Endothelial cell of umbilical vein (primary cell): ENCODE measurements at regions not wholly inside any gene's neighbourhood (a gene's known extent, or its start where the extent isn't known, plus 50 kb on each side); places are given as distances from the start of the nearest gene placed in this dataset.

Experiments
- BruUV-seq: library from RNA; stranded (reverse); fragments of 400-500 nt; replicated peaks from 2 replicates; lab custom pipeline; 2021; lab: Mats Ljungman, UMichigan
- CTCF ChIA-PET: fragments of 300-600, 350-600 bp; sonication (Branson Sonifier 250); formaldehyde crosslinking; loops from one replicate; lab custom pipeline; 2021; ENCODE audit warnings: antibody characterized with exemption, inconsistent platforms; lab: Charles Lee
- POLR2A ChIA-PET: fragments of 300-600, 350-600 bp; sonication (Branson Sonifier 250); formaldehyde crosslinking; loops from one replicate; lab custom pipeline; 2021; ENCODE audit warnings: antibody characterized with exemption, inconsistent platforms; lab: Charles Lee
- DNase-seq: peaks from one replicate; pipeline ENCODE4 v3.0.0-alpha.2; 2011; ENCODE audit warnings: low read depth, low spot score
- FAIRE-seq: peaks from 2 replicates; lab custom pipeline; 2011; peaks lifted over from hg19 to GRCh38; lab: Jason Lieb, UNC
- H2AFZ ChIP-seq: 2 replicates; pipeline ENCODE4 v1.6.0; 2012; ENCODE audit warnings: low read depth, low read length, control low read depth, inconsistent platforms
- H3K27ac ChIP-seq: 2 replicates; pipeline ENCODE4 v1.5.1; 2011; ENCODE audit warnings: low read depth, mild to moderate bottlenecking, control low read depth, low read length, moderate library complexity; ENCODE audit not compliant: insufficient read depth
- H3K27me3 ChIP-seq, 2 experiments: 2 replicates each; pipeline versions ENCODE4 v1.6.0 to v1.6.1; 2011; ENCODE audit warnings: low read length in 2 of 2, mixed read lengths in 1 of 2; ENCODE audit not compliant: control insufficient read depth in 2 of 2, insufficient read depth in 2 of 2
- H3K36me3 ChIP-seq, 2 experiments: 2 replicates in 1 of 2; 3 replicates in 1 of 2; pipeline ENCODE4 v1.5.1; 2011; ENCODE audit warnings: low read length in 2 of 2, mild to moderate bottlenecking in 1 of 2, moderate library complexity in 1 of 2; ENCODE audit not compliant: control insufficient read depth in 2 of 2, insufficient read depth in 2 of 2; ENCODE audit errors: extremely low read depth in 1 of 2
- H3K4me1 ChIP-seq: 3 replicates; pipeline ENCODE4 v1.5.1; 2011; ENCODE audit warnings: mild to moderate bottlenecking, low read length; ENCODE audit not compliant: control insufficient read depth, insufficient read depth; ENCODE audit errors: extremely low read depth
- H3K4me2 ChIP-seq: 2 replicates; pipeline ENCODE4 v1.6.1; 2011; ENCODE audit warnings: low read length, control low read depth, mixed read lengths; ENCODE audit not compliant: insufficient read depth
- H3K4me3 ChIP-seq, 3 experiments: fragments of 200-600 bp in 1 of 3; sonication (generic), shearing (Covaris generic) in 1 of 3; replicated peaks in 1 of 3; 2 replicates each; pipeline ENCODE4 v1.5.1; 2011 to 2016; ENCODE audit warnings: control low read depth in 3 of 3, low read length in 3 of 3, mild to moderate bottlenecking in 2 of 3, inconsistent platforms in 1 of 3, low read depth in 1 of 3, moderate library complexity in 1 of 3; ENCODE audit not compliant: insufficient read depth in 1 of 3
- H3K79me2 ChIP-seq: 2 replicates; pipeline ENCODE4 v1.6.0; 2012; ENCODE audit warnings: low read length, inconsistent platforms; ENCODE audit not compliant: control insufficient read depth, insufficient read depth
- H3K9ac ChIP-seq: replicated peaks from 2 replicates; pipeline ENCODE3; 2011; ENCODE audit warnings: low read length, control low read depth; ENCODE audit not compliant: insufficient read depth; ENCODE audit errors: extremely low read depth
- H3K9me1 ChIP-seq: replicated peaks from 3 replicates; pipeline ENCODE4 v1.6.0; 2011; ENCODE audit warnings: mild to moderate bottlenecking, low read length; ENCODE audit not compliant: control insufficient read depth, insufficient read depth; ENCODE audit errors: extremely low read depth
- H3K9me3 ChIP-seq: replicated peaks from 2 replicates; pipeline ENCODE4 v1.5.1; 2012; ENCODE audit warnings: low read length, inconsistent platforms; ENCODE audit not compliant: control insufficient read depth, insufficient read depth
- H4K20me1 ChIP-seq: replicated peaks from 2 replicates; pipeline ENCODE3; 2011; ENCODE audit warnings: mild to moderate bottlenecking, low read length; ENCODE audit not compliant: control insufficient read depth, insufficient read depth; ENCODE audit errors: extremely low read depth
- EZH2 ChIP-seq: IDR thresholded peaks from 2 replicates; pipeline ENCODE4 v1.6.1; 2012; ENCODE audit warnings: borderline replicate concordance, low read depth, mild to moderate bottlenecking, moderate library complexity, low read length, inconsistent platforms; ENCODE audit not compliant: severe bottlenecking
- FOS ChIP-seq: IDR thresholded peaks from 2 replicates; pipeline ENCODE4 v1.6.1; 2011; ENCODE audit warnings: mild to moderate bottlenecking, low read length, moderate library complexity, borderline replicate concordance; ENCODE audit not compliant: insufficient read depth
- GATA2 ChIP-seq: IDR thresholded peaks from 2 replicates; pipeline ENCODE4 v1.7.0; 2011; ENCODE audit warnings: low read depth, mild to moderate bottlenecking, moderate library complexity, mixed read lengths, low read length; ENCODE audit not compliant: insufficient read length, insufficient read depth
- JUN ChIP-seq: IDR thresholded peaks from 2 replicates; pipeline ENCODE4 v1.6.1; 2011; ENCODE audit warnings: borderline replicate concordance, low read depth; ENCODE audit not compliant: insufficient read length, insufficient read depth
- MYC ChIP-seq: IDR thresholded peaks from one replicate; pipeline ENCODE4 v1.6.1; 2011; ENCODE audit warnings: mild to moderate bottlenecking, low read depth, low read length
- POLR2A ChIP-seq: IDR thresholded peaks from 2 replicates; pipeline ENCODE4 v1.6.1; 2012; ENCODE audit warnings: low read depth, mild to moderate bottlenecking, control low read depth, low read length
- POLR2AphosphoS5 ChIP-seq: IDR thresholded peaks from 2 replicates; pipeline ENCODE4 v1.6.1; 2012; ENCODE audit warnings: low read depth, mild to moderate bottlenecking, control low read depth, low read length, moderate library complexity; ENCODE audit not compliant: insufficient read depth
- dilution Hi-C: fragments of 300-500 bp; cut with MboI; formaldehyde crosslinking; loops from one replicate; pipeline ENCODE4 v1.15.0; 2019; ENCODE audit warnings: low sequenced_read_pairs; ENCODE audit not compliant: extremely low pct_ligation_motif_present
- intact Hi-C: fragments of 100-400 bp; cut with micrococcal nuclease; formaldehyde crosslinking; loops from one replicate; pipeline ENCODE4 v1.10.0; 2022
- TF ChIP-seq, protein P1 (sequence below): IDR thresholded peaks from 2 replicates; pipeline ENCODE4 v1.6.1; 2011; ENCODE audit not compliant: insufficient read depth, insufficient read length
- TF ChIP-seq, protein P2 (sequence below), 2 donors: IDR thresholded peaks; 1 replicate in 1 of 2; 2 replicates in 1 of 2; pipeline ENCODE4 v1.5.1; 2011; ENCODE audit warnings: low read length in 2 of 2, mild to moderate bottlenecking in 2 of 2, moderate library complexity in 2 of 2, control low read depth in 1 of 2, inconsistent platforms in 1 of 2, low read depth in 1 of 2; ENCODE audit not compliant: insufficient read depth in 1 of 2; ENCODE audit errors: extremely low read depth in 1 of 2

DNA sequence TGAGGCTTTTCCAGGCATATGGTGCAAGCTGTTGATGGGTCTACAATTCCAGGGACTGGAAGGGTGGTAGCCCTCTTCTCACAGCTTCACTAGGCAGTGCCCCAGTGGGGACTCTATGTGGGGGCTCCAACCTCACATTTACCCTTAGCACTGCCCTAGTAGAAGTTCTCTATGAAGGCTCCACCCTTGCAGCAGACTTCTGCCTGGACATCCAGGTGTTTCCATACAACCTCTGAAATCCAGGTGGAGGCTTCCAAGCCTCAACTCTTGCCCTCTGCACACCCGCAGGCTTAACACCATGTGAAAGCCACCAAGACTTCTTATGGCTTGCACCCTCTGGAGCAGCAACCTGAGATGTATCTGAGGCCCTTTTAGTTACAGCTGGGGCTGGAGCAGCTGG lies 87.8 kb downstream of the ZNF777 start:
- Histone ChIP-seq H3K9me3 (no peaks in the 10 kb centered on the region), H3K27ac (no peak overlapping the region), H4K20me1 (no peaks in the 10 kb centered on the region), H3K9ac (no peak overlapping the region), H3K27me3 (no peaks in the 10 kb centered on the region), H2AFZ (no peak overlapping the region), H3K79me2 (no peaks in the 10 kb centered on the region), H3K36me3 (no peaks in the 10 kb centered on the region), H3K4me3 (no peak overlapping the region), H3K4me1 (no peaks in the 10 kb centered on the region), H3K4me2 (no peak overlapping the region), H3K9me1 (no peaks in the 10 kb centered on the region)
- TF ChIP-seq MYC (no peak), EZH2 (no peak), POLR2A (no peak), GATA2 (no peak), FOS (no peak), POLR2AphosphoS5 (no peak), JUN (no peak)
- TF ChIP-seq, protein P1, sequence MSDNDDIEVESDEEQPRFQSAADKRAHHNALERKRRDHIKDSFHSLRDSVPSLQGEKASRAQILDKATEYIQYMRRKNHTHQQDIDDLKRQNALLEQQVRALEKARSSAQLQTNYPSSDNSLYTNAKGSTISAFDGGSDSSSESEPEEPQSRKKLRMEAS: no peak
- TF ChIP-seq, protein P2, sequence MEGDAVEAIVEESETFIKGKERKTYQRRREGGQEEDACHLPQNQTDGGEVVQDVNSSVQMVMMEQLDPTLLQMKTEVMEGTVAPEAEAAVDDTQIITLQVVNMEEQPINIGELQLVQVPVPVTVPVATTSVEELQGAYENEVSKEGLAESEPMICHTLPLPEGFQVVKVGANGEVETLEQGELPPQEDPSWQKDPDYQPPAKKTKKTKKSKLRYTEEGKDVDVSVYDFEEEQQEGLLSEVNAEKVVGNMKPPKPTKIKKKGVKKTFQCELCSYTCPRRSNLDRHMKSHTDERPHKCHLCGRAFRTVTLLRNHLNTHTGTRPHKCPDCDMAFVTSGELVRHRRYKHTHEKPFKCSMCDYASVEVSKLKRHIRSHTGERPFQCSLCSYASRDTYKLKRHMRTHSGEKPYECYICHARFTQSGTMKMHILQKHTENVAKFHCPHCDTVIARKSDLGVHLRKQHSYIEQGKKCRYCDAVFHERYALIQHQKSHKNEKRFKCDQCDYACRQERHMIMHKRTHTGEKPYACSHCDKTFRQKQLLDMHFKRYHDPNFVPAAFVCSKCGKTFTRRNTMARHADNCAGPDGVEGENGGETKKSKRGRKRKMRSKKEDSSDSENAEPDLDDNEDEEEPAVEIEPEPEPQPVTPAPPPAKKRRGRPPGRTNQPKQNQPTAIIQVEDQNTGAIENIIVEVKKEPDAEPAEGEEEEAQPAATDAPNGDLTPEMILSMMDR (IDR thresholded peaks at IDR 0.05; ENCODE audit: extremely low read depth in 1 of 2, insufficient read depth in 1 of 2, low read depth in 1 of 2, low read length in 2 of 2): no peak
- ChIA-PET POLR2A (no interaction called here), CTCF (no interaction called here)
- no peak for FAIRE-seq
- no TSS peak for BruUV-seq
- no peak for DNase-seq
- dilution Hi-C loops: no loop called here
- intact Hi-C loops: no loop called here
